DND-41 (cell line): ENCODE measurements at regions not wholly inside any gene's neighbourhood (a gene's known extent, or its start where the extent isn't known, plus 50 kb on each side); places are given as distances from the start of the nearest gene placed in this dataset.

Experiments used
- ATAC-seq: fragments of 200-7000 bp; cut with Tn5 transposase; 3 replicates; pipeline ENCODE4 v1.9.1; 2021; ENCODE audit warnings: low read depth; ENCODE audit not compliant: insufficient read depth
- DNase-seq: peaks from one replicate; pipeline ENCODE4 v3.0.0-alpha.2; 2020
- H2AFZ ChIP-seq: 2 replicates; pipeline ENCODE4 v1.6.0; 2012; ENCODE audit warnings: low read depth, low read length
- H3K27ac ChIP-seq: 2 replicates; pipeline ENCODE4 v1.5.1; 2012; ENCODE audit warnings: low read length, inconsistent platforms
- H3K27me3 ChIP-seq: fragments of 200-600 bp; sonication (generic); 2 replicates; pipeline ENCODE4 v1.6.0; 2012; ENCODE audit warnings: low read length, mild to moderate bottlenecking, inconsistent platforms; ENCODE audit not compliant: insufficient read depth, poor library complexity
- H3K36me3 ChIP-seq: 2 replicates; pipeline ENCODE4 v1.5.1; 2012; ENCODE audit warnings: low read length, inconsistent platforms; ENCODE audit not compliant: insufficient read depth
- H3K4me1 ChIP-seq: 2 replicates; pipeline ENCODE4 v1.5.1; 2012; ENCODE audit warnings: mild to moderate bottlenecking, low read length; ENCODE audit not compliant: insufficient read depth
- H3K4me2 ChIP-seq: 2 replicates; pipeline ENCODE4 v1.6.0; 2012; ENCODE audit warnings: mild to moderate bottlenecking, moderate library complexity, low read length, inconsistent platforms; ENCODE audit not compliant: insufficient read depth
- H3K4me3 ChIP-seq, 2 experiments: fragments of 200-600 bp in 1 of 2; shearing (Covaris generic) in 1 of 2; 2 replicates each; pipeline ENCODE4 v1.5.1; 2012 to 2016; ENCODE audit warnings: inconsistent platforms in 2 of 2, low read length in 2 of 2, mild to moderate bottlenecking in 2 of 2, low read depth in 1 of 2, moderate library complexity in 1 of 2
- H3K79me2 ChIP-seq: 2 replicates; pipeline ENCODE4 v1.6.0; 2012; ENCODE audit warnings: low read length, inconsistent platforms; ENCODE audit not compliant: insufficient read depth
- H3K9ac ChIP-seq: 2 replicates; pipeline ENCODE4 v1.6.0; 2012; ENCODE audit warnings: low read depth, mild to moderate bottlenecking, inconsistent platforms, low read length, moderate library complexity
- H3K9me3 ChIP-seq: 2 replicates; pipeline ENCODE4 v1.5.1; 2012; ENCODE audit warnings: low read length, moderate library complexity, mild to moderate bottlenecking, inconsistent platforms; ENCODE audit not compliant: insufficient read depth, severe bottlenecking
- H4K20me1 ChIP-seq: 2 replicates; pipeline ENCODE4 v1.6.0; 2012; ENCODE audit warnings: low read length; ENCODE audit not compliant: insufficient read depth
- CTCF ChIP-seq: IDR thresholded peaks from 2 replicates; pipeline ENCODE4 v1.5.1; 2012; ENCODE audit warnings: borderline replicate concordance, low read length, moderate library complexity, mild to moderate bottlenecking; ENCODE audit not compliant: poor library complexity, severe bottlenecking; ENCODE audit errors: extremely low read depth
- EZH2 ChIP-seq: IDR thresholded peaks from 3 replicates; pipeline ENCODE4 v1.6.1; 2012; ENCODE audit warnings: borderline replicate concordance, low read depth, mild to moderate bottlenecking, moderate library complexity, low read length, inconsistent platforms; ENCODE audit not compliant: severe bottlenecking

DNA sequence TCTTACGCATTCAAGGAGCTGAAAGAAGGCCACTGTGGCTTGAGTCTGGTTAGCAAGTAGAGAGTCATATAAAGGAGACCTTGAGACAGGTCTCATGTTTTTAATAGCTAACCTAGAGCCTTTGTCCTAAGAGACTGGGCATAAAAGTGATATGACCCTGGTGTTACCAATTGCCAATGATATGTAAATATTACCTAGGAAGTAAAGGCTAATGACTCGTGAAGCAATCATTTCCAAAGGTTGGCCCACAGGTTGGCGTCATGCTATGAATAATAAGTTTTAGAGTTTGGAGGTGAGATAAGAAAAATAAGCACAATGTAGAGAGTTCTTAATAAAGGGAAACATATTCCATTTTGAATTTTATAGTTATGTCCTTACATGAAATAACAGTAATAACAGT lies 116.6 kb upstream of the PLEKHA5 start:
- ATAC-seq (no peak), DNase-seq (no peak)
- Histone ChIP-seq H3K4me2 (no peak overlapping the region), H3K27ac (no peak overlapping the region), H3K9me3 (no peaks in the 10 kb centered on the region), H3K9ac (no peak overlapping the region), H3K4me1 (no peaks in the 10 kb centered on the region), H3K4me3 (no peak overlapping the region), H2AFZ (no peak overlapping the region), H3K27me3 (peaks cover under 1% of the 10 kb centered on the region), H3K79me2 (no peaks in the 10 kb centered on the region), H4K20me1 (no peaks in the 10 kb centered on the region), H3K36me3 (no peaks in the 10 kb centered on the region)
- TF ChIP-seq CTCF (no peak), EZH2 (no peak)

DNA sequence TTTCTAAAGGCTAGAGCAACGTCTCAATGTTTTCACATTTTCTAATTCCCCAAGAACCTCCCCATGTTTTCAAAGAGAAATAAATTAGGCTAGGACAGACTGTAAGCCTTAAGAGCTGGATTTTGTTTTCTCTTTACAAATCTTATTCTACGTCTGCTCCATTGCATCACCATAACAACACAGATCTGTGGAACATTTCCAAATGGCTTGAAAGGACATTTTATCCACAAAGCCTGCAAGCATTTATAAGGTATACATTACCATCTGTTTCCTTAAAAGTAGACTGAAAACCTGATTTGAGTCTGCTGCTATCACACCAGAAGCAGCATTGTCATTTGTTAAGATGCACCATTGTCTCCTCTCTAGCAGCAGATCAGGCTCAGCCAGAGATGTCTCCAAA lies 115.3 kb upstream of the PLEKHA5 start:
- Histone ChIP-seq H3K4me3 (no peak overlapping the region), H3K27ac (no peak overlapping the region), H3K4me1 (no peaks in the 10 kb centered on the region), H3K27me3 (peaks cover 2% of the 10 kb centered on the region), H3K9ac (no peak overlapping the region), H2AFZ (no peak overlapping the region), H3K4me2 (no peak overlapping the region), H3K79me2 (no peaks in the 10 kb centered on the region), H3K36me3 (no peaks in the 10 kb centered on the region), H4K20me1 (no peaks in the 10 kb centered on the region), H3K9me3 (no peaks in the 10 kb centered on the region)
- no peak for TF ChIP-seq EZH2
- no peak for TF ChIP-seq CTCF
- ATAC-seq = no peak
- no peak for DNase-seq

DNA sequence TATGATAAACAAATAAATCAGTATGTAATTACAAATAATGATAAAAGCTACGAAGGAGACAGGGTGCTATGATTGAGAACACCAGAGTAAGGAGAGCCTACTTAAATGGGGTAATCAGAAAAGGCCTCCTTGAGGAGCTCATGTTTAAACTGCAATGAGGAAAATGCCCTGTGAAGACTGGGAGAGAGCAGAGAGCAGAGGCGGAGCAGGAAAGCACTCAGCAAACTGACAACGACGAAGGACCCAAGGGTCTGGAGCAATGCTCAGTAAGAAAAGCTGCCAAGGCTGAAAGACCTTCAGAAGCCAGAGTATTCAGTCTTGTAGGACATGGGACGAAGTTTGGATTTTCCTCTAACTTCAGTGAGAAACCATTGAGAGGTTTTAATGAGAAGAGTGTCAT lies 114.2 kb upstream of the PLEKHA5 start:
- Histone ChIP-seq H3K27ac (no peak overlapping the region), H3K9ac (no peak overlapping the region), H3K4me3 (no peak overlapping the region), H3K4me2 (no peak overlapping the region), H3K36me3 (no peaks in the 10 kb centered on the region), H3K27me3 (peaks cover 2% of the 10 kb centered on the region), H3K4me1 (no peaks in the 10 kb centered on the region), H4K20me1 (no peaks in the 10 kb centered on the region), H3K79me2 (no peaks in the 10 kb centered on the region), H3K9me3 (no peaks in the 10 kb centered on the region), H2AFZ (no peak overlapping the region)
- no peak for ATAC-seq
- DNase-seq = no peak
- TF ChIP-seq EZH2 (no peak), CTCF (no peak)

DNA sequence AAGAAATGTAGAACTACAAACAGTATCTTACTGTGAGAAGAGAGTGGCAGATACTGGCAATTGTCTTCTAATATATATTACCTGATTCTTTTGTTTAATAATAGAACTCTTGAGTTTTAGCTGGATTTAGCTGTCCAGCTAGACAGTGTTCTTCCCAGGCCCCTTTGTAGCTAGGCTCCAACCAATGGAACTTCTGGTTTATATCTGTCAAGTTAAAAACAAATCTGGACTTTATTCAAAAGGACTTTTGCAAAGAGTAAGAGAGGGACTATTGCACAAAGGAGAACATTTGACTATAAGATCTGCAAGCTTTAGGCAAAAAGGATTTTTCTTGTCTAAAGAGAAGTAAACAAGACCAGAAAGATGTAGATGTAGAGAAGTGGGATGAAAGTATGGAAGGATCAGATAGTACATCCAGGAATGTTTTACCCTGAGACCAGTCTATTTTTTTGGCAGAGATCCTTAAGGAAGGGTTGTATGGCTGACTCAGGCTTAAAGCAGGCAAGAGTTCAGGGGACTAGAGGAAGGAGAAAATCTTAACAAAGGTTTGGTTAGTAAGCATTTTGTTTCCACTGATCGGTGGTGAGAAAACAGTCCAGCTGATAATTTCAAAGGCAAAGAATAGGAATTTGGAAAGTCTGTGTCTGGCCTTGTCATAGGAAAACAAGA lies 111.1 kb upstream of the PLEKHA5 start:
- no peaks in the 10 kb centered on the region for H3K9me3 ChIP-seq
- no peak for ATAC-seq
- H3K9ac ChIP-seq = no peak overlapping the region
- H3K4me1 ChIP-seq = no peaks in the 10 kb centered on the region
- peaks cover 2% of the 10 kb centered on the region for H3K27me3 ChIP-seq
- H4K20me1 ChIP-seq = no peaks in the 10 kb centered on the region
- H3K36me3 ChIP-seq = no peaks in the 10 kb centered on the region
- no peak overlapping the region for H3K4me2 ChIP-seq
- H3K4me3 ChIP-seq = no peak overlapping the region
- no peak overlapping the region for H3K27ac ChIP-seq
- TF ChIP-seq CTCF (no peak), EZH2 (no peak)
- no peak for DNase-seq
- no peak overlapping the region for H2AFZ ChIP-seq
- H3K79me2 ChIP-seq = no peaks in the 10 kb centered on the region
